Esophagus muscularis mucosa (tissue), 3 donors: ENCODE measurements at regions not wholly inside any gene's neighbourhood (a gene's known extent, or its start where the extent isn't known, plus 50 kb on each side); places are given as distances from the start of the nearest gene placed in this dataset.
"Not testable (repeated sequence)": the region's sequence is repeated elsewhere in the genome, so short reads cannot be mapped to it uniquely, and the experiment has no call there.

Experiments used
- POLR2A ChIP-seq: fragments of 450-650 bp; IDR thresholded peaks from one replicate; pipeline ENCODE4 v1.6.1; 2017; ENCODE audit warnings: antibody characterized with exemption, moderate library complexity, mild to moderate bottlenecking, low read depth
- POLR2AphosphoS5 ChIP-seq, 2 donors: sonication (generic); formaldehyde crosslinking; IDR thresholded peaks; one replicate each; pipeline ENCODE4 v1.6.1; 2017; ENCODE audit warnings: antibody characterized with exemption in 2 of 2
- TF ChIP-seq, protein P1 (sequence below), 3 experiments: fragments of 200-600 bp in 2 of 3; fragments of 450-650 bp in 1 of 3; sonication (generic) in 2 of 3; IDR thresholded peaks; one replicate each; pipeline ENCODE4 v1.5.1; 2017 to 2019; ENCODE audit warnings: antibody characterized with exemption in 3 of 3, mild to moderate bottlenecking in 2 of 3, moderate library complexity in 1 of 3

DNA sequence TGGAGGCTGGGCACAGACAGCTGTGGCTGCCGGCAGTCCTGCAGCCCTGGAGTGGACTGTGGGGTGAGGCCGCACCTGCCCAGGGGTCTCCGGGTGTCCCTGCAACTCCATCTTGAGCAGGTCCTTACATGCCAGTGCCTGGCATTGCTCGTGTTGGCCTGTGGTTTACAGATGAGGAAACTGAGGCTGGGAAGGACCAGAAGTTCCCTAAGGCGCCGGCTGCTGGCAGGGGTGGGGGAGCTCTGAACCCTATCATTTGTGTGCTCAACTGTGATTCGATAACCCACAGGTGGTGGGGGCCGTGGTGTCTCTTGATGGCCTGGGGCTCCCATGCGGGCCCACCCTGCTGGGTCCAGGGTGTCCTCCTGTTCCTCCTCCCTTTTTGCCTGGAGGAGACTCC lies 181.1 kb upstream of the ZNF469 start:
- TF ChIP-seq, protein P1, sequence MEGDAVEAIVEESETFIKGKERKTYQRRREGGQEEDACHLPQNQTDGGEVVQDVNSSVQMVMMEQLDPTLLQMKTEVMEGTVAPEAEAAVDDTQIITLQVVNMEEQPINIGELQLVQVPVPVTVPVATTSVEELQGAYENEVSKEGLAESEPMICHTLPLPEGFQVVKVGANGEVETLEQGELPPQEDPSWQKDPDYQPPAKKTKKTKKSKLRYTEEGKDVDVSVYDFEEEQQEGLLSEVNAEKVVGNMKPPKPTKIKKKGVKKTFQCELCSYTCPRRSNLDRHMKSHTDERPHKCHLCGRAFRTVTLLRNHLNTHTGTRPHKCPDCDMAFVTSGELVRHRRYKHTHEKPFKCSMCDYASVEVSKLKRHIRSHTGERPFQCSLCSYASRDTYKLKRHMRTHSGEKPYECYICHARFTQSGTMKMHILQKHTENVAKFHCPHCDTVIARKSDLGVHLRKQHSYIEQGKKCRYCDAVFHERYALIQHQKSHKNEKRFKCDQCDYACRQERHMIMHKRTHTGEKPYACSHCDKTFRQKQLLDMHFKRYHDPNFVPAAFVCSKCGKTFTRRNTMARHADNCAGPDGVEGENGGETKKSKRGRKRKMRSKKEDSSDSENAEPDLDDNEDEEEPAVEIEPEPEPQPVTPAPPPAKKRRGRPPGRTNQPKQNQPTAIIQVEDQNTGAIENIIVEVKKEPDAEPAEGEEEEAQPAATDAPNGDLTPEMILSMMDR (IDR thresholded peaks at IDR 0.05): not testable (repeated sequence)
- not testable (repeated sequence) for TF ChIP-seq POLR2AphosphoS5 (IDR thresholded peaks at IDR 0.05); POLR2A
